ENCODE measurements at regions not wholly inside any gene's neighbourhood (a gene's known extent, or its start where the extent isn't known, plus 50 kb on each side); places are given as distances from the start of the nearest gene placed in this dataset.

DNA sequence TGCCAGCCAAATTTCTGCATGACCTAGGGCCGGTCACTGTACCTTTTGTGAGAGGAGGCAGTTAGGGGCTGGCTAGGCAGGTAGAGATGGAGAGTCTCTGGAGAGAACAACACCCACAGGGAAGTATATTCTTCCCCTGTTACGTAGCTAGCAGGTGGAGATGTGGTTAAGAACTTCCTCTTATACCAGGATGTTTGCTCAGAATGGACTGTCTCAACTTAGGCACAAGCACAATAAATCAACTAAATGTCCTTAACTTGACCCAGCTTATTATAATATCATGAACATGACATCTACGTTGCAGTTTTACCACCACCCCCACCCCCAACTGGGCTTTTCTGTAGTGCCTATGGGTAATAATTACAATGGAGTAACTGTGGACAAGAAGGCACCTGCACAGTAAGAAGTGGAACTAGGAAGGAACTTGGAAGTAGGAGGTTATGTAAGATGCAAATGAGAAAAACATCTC lies 60.7 kb upstream of the MPEG1 start:
- TF ChIP-seq, protein P1, sequence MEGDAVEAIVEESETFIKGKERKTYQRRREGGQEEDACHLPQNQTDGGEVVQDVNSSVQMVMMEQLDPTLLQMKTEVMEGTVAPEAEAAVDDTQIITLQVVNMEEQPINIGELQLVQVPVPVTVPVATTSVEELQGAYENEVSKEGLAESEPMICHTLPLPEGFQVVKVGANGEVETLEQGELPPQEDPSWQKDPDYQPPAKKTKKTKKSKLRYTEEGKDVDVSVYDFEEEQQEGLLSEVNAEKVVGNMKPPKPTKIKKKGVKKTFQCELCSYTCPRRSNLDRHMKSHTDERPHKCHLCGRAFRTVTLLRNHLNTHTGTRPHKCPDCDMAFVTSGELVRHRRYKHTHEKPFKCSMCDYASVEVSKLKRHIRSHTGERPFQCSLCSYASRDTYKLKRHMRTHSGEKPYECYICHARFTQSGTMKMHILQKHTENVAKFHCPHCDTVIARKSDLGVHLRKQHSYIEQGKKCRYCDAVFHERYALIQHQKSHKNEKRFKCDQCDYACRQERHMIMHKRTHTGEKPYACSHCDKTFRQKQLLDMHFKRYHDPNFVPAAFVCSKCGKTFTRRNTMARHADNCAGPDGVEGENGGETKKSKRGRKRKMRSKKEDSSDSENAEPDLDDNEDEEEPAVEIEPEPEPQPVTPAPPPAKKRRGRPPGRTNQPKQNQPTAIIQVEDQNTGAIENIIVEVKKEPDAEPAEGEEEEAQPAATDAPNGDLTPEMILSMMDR (IDR thresholded peaks at IDR 0.05): no peak
- no peak for TF ChIP-seq POLR2A (IDR thresholded peaks at IDR 0.05)

All from sigmoid colon (tissue), 3 donors.